Activated CD4-positive, CD25-positive, alpha-beta regulatory T cell treated with anti-CD3 and anti-CD28 coated beads, Interleukin-2, amount 50 U/mL, for 16 hours (primary cell): ENCODE measurements at regions not wholly inside any gene's neighbourhood (a gene's known extent, or its start where the extent isn't known, plus 50 kb on each side); places are given as distances from the start of the nearest gene placed in this dataset.

Experiments
- DNase-seq: peaks from one replicate; pipeline ENCODE4 v3.0.0-alpha.2; 2020; ENCODE audit warnings: low read depth, low spot score

DNA sequence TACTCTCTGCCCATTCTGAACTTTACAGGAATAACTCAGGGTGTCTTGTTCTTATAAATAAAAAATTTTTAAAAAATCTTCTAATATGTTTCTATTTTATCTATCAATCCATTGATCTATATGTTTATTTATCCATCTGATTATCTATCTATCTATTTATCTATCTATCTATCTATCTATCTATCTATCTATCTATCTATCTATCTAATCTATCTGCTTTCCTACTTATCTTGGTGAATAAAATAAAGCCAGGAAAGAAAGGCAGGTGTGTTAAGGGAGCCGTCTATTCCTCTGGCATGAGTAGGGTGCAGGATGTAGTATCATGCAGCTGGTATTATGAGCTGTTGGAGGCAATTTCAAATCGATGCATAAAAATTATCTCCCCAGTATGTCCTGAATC, 153.0 kb downstream of the FOXA2 start:
- no peak for DNase-seq

GRCh38 chr20:22430746-22431168, 153.6 kb downstream of the FOXA2 start:
- DNase-seq, result no peak

- no peak for DNase-seq
Measured at GRCh38 chr20:22430154-22430745, 154.1 kb downstream of the FOXA2 start.

DNA sequence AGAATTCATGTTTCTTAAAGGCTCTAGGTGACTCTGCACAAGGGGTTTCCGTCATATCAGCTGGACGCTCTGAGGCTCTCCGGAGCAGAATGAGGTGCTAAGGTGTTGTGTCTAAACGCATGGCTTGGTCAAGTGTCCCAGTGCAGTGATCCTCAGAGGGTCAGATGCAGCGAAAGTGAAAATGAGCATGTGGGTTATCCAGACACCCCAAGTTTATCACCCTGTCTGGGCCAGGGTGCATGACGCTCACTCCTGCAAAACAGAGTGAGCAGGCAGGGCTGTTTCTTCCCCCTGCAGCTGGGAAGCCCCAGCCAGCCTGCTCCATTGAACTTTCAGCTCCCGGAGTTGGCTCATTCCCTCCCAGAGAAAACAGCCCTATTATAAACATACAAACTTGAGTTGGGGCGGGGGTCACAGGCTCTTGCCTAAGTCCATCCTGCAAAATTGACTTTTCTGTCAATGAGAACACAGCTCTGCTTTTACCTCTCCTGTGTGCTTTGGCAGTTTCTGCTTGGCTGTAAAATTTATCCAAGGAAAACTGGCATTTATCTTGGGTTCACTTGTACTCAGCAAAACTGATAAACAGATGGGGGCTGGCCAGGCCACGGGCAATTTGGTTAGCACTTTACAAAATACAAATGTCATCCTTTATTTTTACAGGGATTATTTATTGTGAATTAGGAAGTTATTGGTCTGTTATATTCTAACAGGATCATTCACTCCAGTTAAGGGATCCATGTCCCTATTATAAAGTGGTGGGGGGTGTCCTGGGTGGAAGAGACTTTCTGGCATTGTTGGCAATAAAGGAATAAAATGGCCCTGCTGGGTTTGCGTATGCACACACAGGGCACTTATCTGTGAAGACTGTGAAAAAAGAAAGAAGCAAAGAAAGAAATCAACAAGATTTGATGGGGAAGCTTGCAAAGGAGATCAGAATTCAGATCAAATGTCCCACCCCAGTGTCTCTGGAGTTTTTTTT, 154.9 kb downstream of the FOXA2 start:
- no peak for DNase-seq

DNA sequence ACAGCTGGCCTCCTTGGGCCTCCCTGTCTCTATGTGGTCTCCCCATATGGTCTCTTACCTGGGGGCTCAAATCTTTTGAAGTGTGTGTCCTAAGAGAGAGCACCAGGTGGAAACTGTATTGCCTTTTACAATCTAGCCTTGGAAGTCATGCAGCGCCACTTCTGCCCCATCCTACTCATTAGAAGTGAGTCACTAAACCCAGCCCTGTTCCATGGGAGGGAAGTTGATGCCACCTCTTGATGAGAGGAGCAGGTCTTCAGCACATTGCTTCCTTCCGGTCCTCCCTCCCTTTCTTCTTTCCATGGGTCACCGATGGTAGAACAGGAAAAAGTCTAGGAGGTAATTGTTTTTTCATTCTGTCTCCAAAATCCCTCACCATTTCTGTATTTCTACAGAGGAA, 156.3 kb downstream of the FOXA2 start:
- no peak for DNase-seq

DNA sequence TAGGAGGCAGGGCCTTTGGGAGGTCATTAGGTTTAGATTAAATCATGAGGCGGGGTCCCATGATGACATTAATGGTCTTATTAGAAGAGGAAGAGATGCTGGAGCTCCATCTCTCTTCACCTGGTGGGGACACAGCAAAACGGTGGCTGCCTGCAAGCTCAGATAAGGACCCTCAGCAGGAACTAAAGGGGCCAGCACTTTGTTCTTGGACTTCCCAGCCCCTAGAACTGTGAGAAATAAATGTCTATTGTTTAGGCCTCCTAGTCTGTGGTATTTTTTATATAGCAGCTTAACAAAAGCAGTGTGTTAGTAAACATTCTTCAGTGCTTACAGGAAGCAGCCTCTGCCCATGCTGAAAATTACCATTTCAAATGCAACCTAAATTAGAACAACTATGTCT, 157.6 kb downstream of the FOXA2 start:
- no peak for DNase-seq

DNA sequence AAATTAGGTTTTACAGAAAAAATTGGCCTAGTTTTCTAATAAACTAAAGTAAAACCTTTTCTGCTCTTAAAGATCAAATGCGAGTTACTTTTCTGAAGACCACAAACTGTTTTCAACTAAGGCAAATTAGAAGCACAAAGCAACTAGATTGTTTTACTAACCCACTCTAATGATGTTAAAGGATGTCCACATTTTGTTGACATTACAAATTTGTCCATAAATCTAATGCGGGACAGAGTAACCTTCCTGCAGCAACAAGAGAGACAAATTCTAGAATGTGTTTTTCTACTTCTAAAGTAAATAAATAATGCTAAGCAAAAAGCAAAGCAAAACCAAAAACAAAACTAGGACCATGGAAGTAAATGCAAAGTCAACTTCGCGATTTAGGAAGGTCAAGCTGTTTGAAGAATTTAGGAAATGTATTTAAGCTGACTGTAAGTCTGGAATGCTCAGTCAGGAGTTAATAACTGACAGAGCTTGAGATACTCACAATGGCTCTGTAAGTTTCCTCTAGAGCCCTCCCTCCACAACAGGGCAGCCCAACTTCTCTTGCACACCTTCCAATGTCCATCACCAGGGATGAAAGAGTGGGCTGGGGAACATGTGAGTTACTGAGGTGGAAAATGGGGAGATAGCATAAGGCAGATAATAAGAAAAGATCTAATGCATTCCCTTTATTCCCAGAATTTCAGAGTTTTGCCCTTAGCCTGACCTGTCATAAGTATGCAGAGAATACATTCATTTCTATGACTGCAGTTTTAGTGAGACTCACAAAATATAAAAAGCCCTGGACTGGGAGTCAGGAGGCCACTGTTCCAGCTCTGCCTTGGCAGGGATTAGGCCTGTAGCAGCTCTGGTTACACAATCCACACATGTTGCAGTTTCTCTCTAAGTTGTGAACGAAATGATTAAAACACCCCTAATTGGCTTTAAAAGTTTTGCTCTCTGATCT, 158.8 kb downstream of the FOXA2 start:
- DNase-seq, result no peak

DNA sequence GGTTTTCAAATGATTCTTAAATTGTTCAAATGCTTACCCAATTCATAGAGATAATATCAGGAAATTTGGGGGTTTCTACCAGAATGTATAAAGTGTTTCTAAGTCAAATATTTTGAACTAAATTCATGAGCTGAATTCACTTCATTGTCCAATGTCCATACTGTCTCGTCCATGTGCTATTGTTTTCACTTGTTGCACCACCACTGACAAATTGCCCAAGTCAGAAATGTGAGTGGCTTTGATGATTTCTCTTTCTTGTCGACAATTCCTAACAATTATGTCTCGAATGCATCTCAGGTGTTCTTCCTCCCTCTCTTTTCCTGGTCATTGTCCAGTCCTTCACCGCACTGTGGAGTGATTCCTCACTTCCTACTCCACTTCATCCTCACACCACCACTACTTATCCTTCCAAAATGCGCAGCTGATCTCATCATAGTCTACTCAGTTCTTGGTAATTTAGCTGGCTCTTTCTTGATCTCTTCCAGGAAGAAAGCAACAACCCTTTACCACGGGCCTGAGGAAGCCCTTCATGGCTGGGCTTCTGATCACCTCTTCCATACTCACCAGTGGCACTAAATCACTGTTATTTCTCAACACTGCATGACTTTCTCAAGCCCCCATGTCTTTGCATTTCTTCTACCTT, 161.1 kb downstream of the FOXA2 start:
- no peak for DNase-seq

GRCh38 chr20:22420116-22420598, 164.2 kb downstream of the FOXA2 start:
- DNase-seq, result no peak

DNA sequence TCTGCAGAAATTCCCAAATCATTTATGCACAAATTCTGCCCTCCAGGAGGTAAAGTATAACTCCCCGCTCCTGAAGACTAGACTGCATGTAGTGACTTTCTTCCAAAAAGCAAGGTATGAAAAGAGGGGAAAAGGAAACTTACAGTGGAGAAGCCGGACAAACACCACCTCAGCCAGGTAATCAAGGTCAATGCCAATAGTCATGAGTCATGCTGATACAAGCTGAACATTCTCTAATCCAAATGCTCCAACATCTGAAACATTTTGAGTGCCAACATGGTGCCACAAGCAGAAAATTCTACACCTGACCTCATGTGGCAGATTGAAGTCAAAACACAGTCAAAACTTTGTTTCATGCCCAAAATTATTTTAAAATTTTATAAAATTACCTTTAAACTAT, 165.6 kb downstream of the FOXA2 start:
- DNase-seq, result no peak

- DNase-seq, result no peak
Measured at GRCh38 chr20:22414305-22414742, 170.0 kb downstream of the FOXA2 start.

- DNase-seq, result no peak
Measured at GRCh38 chr20:22412977-22413868, 171.1 kb downstream of the FOXA2 start.

DNA sequence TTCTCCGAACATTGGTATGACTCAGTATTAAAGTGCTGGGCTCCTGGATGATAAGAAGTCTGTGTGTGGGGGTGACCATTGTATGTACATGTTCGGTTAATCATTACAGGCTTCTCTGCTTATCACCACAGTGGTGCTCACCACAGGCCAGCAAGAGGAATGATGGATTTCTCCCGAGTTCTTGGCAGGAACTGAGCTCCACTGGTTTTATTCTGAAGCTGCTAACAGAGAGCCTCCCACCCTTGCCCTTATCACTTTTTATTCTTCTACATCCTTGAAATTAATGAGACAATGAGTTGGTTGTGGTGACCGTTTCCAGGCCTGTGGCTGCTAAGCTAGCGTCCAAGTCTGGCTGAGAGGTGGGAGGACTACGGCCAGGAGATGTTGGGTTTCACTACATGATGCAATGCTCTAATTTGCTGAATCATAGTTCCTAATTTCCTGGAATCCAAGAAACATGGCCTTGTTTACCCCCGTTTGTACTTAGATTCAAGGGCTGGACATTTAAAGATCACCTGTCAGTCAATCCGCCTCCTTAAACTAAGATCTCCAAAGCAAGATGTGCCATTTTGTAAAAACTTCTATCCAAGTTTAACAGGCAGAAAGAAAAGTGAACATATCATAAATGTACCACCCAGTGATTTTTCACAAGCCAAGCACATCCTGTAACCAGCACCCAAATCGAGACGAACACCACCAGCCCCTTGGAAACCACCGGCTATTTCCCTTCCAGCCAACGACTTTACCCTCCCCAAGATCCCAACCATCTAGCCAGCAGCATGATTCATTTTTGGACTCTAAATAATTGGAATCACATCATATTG, 172.5 kb downstream of the FOXA2 start:
- DNase-seq, result no peak

GRCh38 chr20:22411286-22411626, 173.1 kb downstream of the FOXA2 start:
- no peak for DNase-seq

- no peak for DNase-seq
Measured at GRCh38 chr20:22410556-22411130, 173.7 kb downstream of the FOXA2 start.

- DNase-seq, result no peak
Measured at GRCh38 chr20:22408521-22409402, 175.6 kb downstream of the FOXA2 start.

- no peak for DNase-seq
Measured at GRCh38 chr20:22407237-22408193, 176.9 kb downstream of the FOXA2 start.
